Astrocyte (in vitro differentiated cells and primary cell): ENCODE measurements at regions not wholly inside any gene's neighbourhood (a gene's known extent, or its start where the extent isn't known, plus 50 kb on each side); places are given as distances from the start of the nearest gene placed in this dataset.

Source experiments
- EZH2 ChIP-seq: IDR thresholded peaks from 2 replicates; pipeline ENCODE4 v1.6.1; 2012; ENCODE audit warnings: mild to moderate bottlenecking, low read length, inconsistent platforms; ENCODE audit not compliant: insufficient read depth
- TF ChIP-seq, protein P1 (sequence below): IDR thresholded peaks from 2 replicates; pipeline ENCODE4 v1.5.1; 2011; ENCODE audit warnings: low read depth, mild to moderate bottlenecking, inconsistent platforms, low read length, moderate library complexity; ENCODE audit not compliant: insufficient read depth

DNA sequence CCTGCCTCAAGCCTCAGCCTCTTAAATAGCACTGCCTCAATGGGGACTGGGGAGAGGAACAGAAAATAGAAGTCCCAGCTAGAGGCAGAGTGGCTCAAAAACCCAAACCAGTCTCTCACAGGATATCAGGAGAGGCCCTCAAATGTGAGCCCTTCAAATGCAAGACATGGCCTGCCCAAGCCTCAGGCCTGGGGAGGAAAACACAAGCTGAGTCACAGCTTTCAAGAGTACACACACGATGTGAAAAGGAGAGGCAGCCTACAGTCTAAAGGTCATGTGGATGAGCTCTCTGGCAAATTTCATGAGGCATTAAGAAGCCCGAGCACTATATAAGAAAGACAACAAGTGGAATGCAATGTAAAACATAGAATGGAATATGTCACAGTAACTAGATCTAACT, 316.6 kb upstream of the MEX3C start:
- TF ChIP-seq, protein P1, sequence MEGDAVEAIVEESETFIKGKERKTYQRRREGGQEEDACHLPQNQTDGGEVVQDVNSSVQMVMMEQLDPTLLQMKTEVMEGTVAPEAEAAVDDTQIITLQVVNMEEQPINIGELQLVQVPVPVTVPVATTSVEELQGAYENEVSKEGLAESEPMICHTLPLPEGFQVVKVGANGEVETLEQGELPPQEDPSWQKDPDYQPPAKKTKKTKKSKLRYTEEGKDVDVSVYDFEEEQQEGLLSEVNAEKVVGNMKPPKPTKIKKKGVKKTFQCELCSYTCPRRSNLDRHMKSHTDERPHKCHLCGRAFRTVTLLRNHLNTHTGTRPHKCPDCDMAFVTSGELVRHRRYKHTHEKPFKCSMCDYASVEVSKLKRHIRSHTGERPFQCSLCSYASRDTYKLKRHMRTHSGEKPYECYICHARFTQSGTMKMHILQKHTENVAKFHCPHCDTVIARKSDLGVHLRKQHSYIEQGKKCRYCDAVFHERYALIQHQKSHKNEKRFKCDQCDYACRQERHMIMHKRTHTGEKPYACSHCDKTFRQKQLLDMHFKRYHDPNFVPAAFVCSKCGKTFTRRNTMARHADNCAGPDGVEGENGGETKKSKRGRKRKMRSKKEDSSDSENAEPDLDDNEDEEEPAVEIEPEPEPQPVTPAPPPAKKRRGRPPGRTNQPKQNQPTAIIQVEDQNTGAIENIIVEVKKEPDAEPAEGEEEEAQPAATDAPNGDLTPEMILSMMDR = no peak
- no peak for TF ChIP-seq EZH2
